GM12874 (cell line): ENCODE measurements at regions not wholly inside any gene's neighbourhood (a gene's known extent, or its start where the extent isn't known, plus 50 kb on each side); places are given as distances from the start of the nearest gene placed in this dataset.

Experiments used
- CTCF ChIP-seq: IDR thresholded peaks from 2 replicates; pipeline ENCODE4 v1.5.1; 2011; ENCODE audit warnings: low read depth, mild to moderate bottlenecking, control low read depth, low read length, moderate library complexity; ENCODE audit not compliant: insufficient read depth

DNA sequence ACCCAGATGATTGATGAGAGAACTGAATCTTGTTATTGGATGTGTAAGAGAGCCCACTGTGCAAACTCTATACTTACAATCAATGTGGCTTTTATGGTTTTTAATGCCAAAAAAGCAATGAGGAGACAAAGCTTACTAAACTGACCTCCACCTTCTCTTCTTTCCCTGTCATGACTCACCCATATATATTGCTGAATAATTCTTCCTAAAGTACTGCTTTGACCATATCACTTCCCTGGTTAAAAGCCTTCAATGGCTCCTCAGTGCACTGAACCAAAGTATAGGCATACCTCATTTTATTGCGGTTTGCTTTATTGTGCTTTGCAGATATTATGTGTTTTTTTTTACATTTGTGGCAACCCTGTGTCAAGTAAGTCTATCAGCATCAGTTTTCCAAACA is 138.4 kb upstream of the PELI2 start:
- no peak for TF ChIP-seq CTCF

DNA sequence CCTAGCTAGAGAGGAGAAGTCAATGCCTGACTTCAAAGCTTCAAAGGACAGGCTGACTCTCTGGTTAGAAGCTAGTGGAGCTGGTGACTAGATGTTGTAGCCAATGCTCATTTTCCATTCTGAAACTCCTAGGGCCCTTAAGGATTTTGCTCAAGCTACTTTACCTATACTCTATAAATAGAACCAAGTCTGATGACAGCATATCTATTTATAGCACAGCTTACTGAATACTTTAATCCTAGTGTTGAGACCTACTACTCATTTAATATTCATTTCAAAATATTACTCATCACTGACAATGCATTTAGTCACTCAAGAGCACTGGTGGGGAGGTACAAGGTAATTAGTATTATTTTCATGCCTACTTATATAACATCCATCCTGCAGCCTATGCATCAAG is 137.2 kb upstream of the PELI2 start:
- TF ChIP-seq CTCF, result no peak

DNA sequence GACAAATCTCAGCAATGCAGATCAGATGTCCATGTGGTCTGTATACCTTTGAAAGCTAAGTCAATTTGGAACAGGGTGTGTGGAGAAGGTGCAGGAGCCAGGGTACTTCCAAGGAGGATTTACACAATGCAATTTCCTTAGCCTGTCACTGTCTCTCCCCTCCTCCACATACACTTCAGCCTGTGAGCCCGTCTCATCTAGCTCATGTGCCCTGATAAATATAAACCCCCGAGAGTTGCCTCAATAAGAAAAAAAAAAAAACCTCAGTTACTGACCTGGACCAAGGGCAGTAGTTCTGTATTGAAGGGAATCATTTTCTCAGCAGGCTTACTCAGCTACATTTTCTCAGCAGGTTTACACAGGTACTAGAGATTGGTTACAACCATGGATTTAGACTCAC is 132.1 kb upstream of the PELI2 start:
- no peak for TF ChIP-seq CTCF

- TF ChIP-seq CTCF, result no peak
These were observed 117.4 kb upstream of the PELI2 start for GRCh38 chr14:56000846-56001245.

DNA sequence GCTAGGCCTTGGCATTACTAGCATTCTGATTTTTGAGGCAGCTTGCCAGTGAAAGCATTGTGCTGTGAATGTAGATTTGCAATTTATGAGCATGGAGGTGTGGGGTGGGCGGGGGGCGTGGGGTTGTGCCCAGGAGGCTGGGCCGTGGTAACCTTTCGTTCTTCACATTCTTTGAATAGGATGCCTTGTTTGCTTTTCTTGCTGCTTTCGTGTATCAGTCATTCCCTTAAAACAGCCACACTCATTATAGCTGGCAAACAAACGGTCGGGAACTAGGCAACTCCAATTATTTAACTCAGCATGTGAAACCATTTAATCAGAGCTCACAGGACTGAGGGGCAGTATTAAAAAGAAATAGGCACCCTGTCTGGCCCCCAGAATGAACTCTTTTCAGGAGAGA is 115.9 kb upstream of the PELI2 start:
- TF ChIP-seq CTCF, result no peak

DNA sequence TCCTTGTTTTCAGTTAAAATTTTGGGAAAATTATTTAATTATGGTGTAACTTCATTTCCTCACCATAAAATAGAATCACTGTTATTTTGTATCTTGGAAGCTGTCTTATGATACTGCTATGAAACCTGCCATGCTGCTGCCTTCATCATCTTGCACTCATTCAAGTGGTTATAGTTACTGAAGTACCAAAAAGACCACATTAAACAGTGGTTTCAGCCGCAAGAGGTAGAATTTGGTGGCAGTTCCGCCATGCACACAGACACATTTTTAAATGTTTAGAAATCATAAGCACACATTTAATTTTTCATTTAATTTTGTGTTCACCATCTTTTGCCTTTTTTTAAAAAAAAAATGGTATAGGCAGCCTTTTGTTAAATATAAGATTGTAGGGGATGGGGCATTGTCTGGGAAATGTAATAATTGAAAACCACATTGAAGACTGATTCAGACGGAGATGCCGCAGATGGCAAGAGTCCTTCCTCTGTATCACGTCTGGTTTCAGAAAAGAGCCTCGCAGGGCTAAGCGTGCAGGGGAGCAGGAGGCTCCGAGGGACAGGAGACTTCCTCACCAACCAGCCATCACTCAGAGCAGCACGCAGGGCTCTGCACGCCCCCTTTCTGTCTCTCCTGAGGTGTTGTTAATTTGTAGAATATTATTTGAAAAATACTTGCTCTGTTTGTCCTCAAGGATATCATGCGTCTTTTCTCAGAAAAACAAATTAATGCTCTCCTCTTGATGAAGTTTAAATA is 115.2 kb upstream of the PELI2 start:
- TF ChIP-seq CTCF, result no peak

DNA sequence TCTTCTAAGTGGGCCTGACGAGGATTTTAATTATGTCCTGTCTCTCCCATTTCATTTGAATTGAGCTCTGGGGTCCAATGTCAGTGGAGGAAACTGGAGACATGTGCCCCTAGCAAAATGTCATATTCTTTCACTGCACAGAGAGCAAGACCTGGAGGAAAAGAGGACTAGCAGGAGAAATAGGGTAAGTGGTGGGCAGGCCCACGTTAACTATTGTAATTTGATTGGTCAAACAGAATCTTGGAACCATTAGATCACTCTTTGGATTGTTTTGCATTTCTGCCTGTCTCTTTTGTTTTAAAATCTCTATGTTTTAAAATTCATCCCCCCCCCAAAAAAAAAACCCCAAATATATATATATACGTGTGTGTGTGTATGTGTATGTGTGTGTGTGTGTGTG is 113.9 kb upstream of the PELI2 start:
- no peak for TF ChIP-seq CTCF
